ENCODE measurements at regions not wholly inside any gene's neighbourhood (a gene's known extent, or its start where the extent isn't known, plus 50 kb on each side); places are given as distances from the start of the nearest gene placed in this dataset.

- TF ChIP-seq CTCF (IDR thresholded peaks at IDR 0.05) (no peak), POLR2A (IDR thresholded peaks at IDR 0.05) (no peak)
- intact Hi-C loops (cut with DNase I; ENCODE audit: low total_unique reads) = no loop called here
- 85 to 100% methylated on average over 1 of the region's 1 CpG for WGBS, 2 donors
- DNase-seq (ENCODE audit: low spot score in 2 of 2) = no peak
- no peak overlapping the region for H3K4me3 ChIP-seq (ENCODE audit: low read depth, poor library complexity, severe bottlenecking)
These were observed 421.7 kb downstream of the EFNB2 start for GRCh38 chr13:106113796-106114195.

- intact Hi-C loops (cut with DNase I; ENCODE audit: low total_unique reads) = no loop called here
- H3K4me3 ChIP-seq (ENCODE audit: low read depth, poor library complexity, severe bottlenecking) = no peak overlapping the region
- DNase-seq (ENCODE audit: low spot score in 2 of 2) = no peak
- TF ChIP-seq POLR2A (IDR thresholded peaks at IDR 0.05) (no peak), CTCF (IDR thresholded peaks at IDR 0.05) (no peak)
- 91 to 93% methylated on average over 3 of the region's 3 CpGs for WGBS, 2 donors
These were observed 423.3 kb downstream of the EFNB2 start for GRCh38 chr13:106112191-106112590.

- no peak overlapping the region for H3K4me3 ChIP-seq (ENCODE audit: low read depth, poor library complexity, severe bottlenecking)
- 70 to 77% methylated on average over 8 of the region's 8 CpGs for WGBS, 2 donors
- no peak for DNase-seq (ENCODE audit: low spot score in 2 of 2)
- TF ChIP-seq CTCF (IDR thresholded peaks at IDR 0.05) = no peak
- no peak for TF ChIP-seq POLR2A (IDR thresholded peaks at IDR 0.05)
- intact Hi-C loops (cut with DNase I; ENCODE audit: low total_unique reads) = no loop called here
These were observed 425.1 kb downstream of the EFNB2 start for GRCh38 chr13:106110241-106110855.

GRCh38 chr13:106109391-106109791 lies 426.1 kb downstream of the EFNB2 start:
- no peak for DNase-seq (ENCODE audit: low spot score in 2 of 2)
- H3K4me3 ChIP-seq (ENCODE audit: low read depth, poor library complexity, severe bottlenecking) = no peak overlapping the region
- intact Hi-C loops (cut with DNase I; ENCODE audit: low total_unique reads) = no loop called here
- 55 to 64% methylated on average over 3 of the region's 3 CpGs for WGBS, 2 donors
- TF ChIP-seq POLR2A (IDR thresholded peaks at IDR 0.05) = no peak
- TF ChIP-seq CTCF (IDR thresholded peaks at IDR 0.05) = no peak

GRCh38 chr13:106108346-106108745 lies 427.1 kb downstream of the EFNB2 start:
- WGBS, 2 donors = 67 to 84% methylated on average over 9 of the region's 9 CpGs
- DNase-seq (ENCODE audit: low spot score in 2 of 2) = no peak
- no peak overlapping the region for H3K4me3 ChIP-seq (ENCODE audit: low read depth, poor library complexity, severe bottlenecking)
- TF ChIP-seq POLR2A (IDR thresholded peaks at IDR 0.05) = no peak
- TF ChIP-seq CTCF (IDR thresholded peaks at IDR 0.05) = no peak
- intact Hi-C loops (cut with DNase I; ENCODE audit: low total_unique reads) = no loop called here

GRCh38 chr13:106107061-106107460 lies 428.4 kb downstream of the EFNB2 start:
- TF ChIP-seq POLR2A (IDR thresholded peaks at IDR 0.05) = no peak
- TF ChIP-seq CTCF (IDR thresholded peaks at IDR 0.05) = no peak
- no peak overlapping the region for H3K4me3 ChIP-seq (ENCODE audit: low read depth, poor library complexity, severe bottlenecking)
- DNase-seq (ENCODE audit: low spot score in 2 of 2) = no peak
- intact Hi-C loops (cut with DNase I; ENCODE audit: low total_unique reads) = no loop called here
- WGBS, 2 donors = 85 to 92% methylated on average over 7 of the region's 7 CpGs

Data from lower leg skin (tissue), 4 donors.